ENCODE measurements at regions not wholly inside any gene's neighbourhood (a gene's known extent, or its start where the extent isn't known, plus 50 kb on each side); places are given as distances from the start of the nearest gene placed in this dataset.

- DNase-seq (ENCODE audit: low read depth) = no peak
- H3K4me3 ChIP-seq (ENCODE audit: low read depth, low read length) = no peak overlapping the region
- TF ChIP-seq CTCF (IDR thresholded peaks at IDR 0.05; ENCODE audit: low read depth, low read length, missing control alignments) = no peak
Measured at GRCh38 chr10:109114579-109114978, 808.7 kb downstream of the XPNPEP1 start.

- H3K4me3 ChIP-seq (ENCODE audit: low read depth, low read length) = no peak overlapping the region
- no peak for TF ChIP-seq CTCF (IDR thresholded peaks at IDR 0.05; ENCODE audit: low read depth, low read length, missing control alignments)
- DNase-seq (ENCODE audit: low read depth) = no peak
Measured at GRCh38 chr10:109106604-109107003, 816.7 kb downstream of the XPNPEP1 start.

DNA sequence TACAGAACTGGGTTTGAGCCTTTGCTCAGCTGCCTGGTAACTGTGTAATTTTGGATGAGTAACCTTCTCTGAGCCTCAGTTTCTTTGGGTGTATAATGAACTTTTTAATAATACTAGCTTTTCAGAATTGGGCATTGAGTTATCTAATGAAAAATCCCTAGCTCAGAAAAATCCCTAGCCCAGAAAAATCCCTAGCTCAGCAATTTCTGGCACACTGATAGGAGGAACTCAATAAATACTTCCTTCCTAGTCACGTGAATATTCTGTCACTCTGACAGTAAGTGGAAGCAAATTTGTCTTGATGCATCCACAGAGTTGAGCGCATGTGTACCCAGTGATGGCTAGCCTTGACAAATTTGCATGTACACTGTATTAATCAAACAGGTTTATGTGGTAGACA lies 817.6 kb downstream of the XPNPEP1 start:
- DNase-seq (ENCODE audit: low read depth) = no peak
- TF ChIP-seq CTCF (IDR thresholded peaks at IDR 0.05; ENCODE audit: low read depth, low read length, missing control alignments) = no peak

GRCh38 chr10:109104806-109105205 lies 818.5 kb downstream of the XPNPEP1 start:
- no peak for TF ChIP-seq CTCF (IDR thresholded peaks at IDR 0.05; ENCODE audit: low read depth, low read length, missing control alignments)

More for the DNA sequence above, 817.6 kb downstream of the XPNPEP1 start:
- no peak overlapping the region for H3K4me3 ChIP-seq (ENCODE audit: low read depth, low read length)

GRCh38 chr10:109103278-109103677 lies 820.0 kb downstream of the XPNPEP1 start:
- H3K4me3 ChIP-seq (ENCODE audit: low read depth, low read length) = no peak overlapping the region
- no peak for TF ChIP-seq CTCF (IDR thresholded peaks at IDR 0.05; ENCODE audit: low read depth, low read length, missing control alignments)
- DNase-seq (ENCODE audit: low read depth) = no peak

More at GRCh38 chr10:109104806-109105205, 818.5 kb downstream of the XPNPEP1 start:
- no peak for DNase-seq (ENCODE audit: low read depth)
- no peak overlapping the region for H3K4me3 ChIP-seq (ENCODE audit: low read depth, low read length)

DNA sequence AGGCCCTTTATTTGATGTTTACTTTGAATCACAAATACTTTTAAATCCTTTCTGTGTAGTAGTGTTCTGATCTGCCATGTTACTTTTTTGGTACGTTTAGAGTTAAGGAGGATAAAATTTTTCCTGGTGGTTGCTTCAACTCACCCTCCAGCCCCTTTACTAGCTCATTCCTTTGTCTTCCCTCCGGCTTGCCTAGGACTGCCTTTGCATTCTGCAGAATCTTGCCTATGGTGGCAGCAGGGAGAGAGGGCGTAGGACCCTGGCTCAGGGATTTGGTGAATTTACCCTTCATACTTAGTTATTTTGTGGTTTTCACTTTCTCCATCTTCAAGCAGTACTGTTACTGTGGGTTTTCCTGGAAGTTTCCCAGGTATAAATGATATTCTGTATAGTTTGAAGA lies 833.5 kb downstream of the XPNPEP1 start:
- no peak overlapping the region for H3K4me3 ChIP-seq (ENCODE audit: low read depth, low read length)
- TF ChIP-seq CTCF (IDR thresholded peaks at IDR 0.05; ENCODE audit: low read depth, low read length, missing control alignments) = no peak
- no peak for DNase-seq (ENCODE audit: low read depth)

DNA sequence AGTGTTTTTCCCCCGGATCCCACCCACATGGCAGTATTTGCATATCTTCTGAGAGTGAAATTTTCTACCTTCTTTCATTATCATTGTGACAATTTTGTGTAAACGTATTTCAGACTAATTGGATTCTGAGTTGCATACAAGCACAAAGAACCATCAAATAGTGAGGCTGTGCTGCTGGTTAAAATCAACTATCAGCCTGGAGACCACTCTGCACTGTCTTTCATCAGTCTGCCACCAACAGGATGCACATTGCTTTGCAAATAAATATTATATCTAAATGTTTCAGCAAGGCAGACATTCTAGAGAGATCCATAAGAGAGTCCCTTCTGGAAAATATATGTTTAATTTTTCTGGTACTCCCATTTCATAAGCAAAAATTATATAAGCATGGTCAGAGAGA lies 851.8 kb downstream of the XPNPEP1 start:
- no peak for DNase-seq (ENCODE audit: low read depth)
- no peak for TF ChIP-seq CTCF (IDR thresholded peaks at IDR 0.05; ENCODE audit: low read depth, low read length, missing control alignments)

More for the DNA sequence above, 851.8 kb downstream of the XPNPEP1 start:
- no peak overlapping the region for H3K4me3 ChIP-seq (ENCODE audit: low read depth, low read length)
